ENCODE measurements at regions not wholly inside any gene's neighbourhood (a gene's known extent, or its start where the extent isn't known, plus 50 kb on each side); places are given as distances from the start of the nearest gene placed in this dataset.

DNA sequence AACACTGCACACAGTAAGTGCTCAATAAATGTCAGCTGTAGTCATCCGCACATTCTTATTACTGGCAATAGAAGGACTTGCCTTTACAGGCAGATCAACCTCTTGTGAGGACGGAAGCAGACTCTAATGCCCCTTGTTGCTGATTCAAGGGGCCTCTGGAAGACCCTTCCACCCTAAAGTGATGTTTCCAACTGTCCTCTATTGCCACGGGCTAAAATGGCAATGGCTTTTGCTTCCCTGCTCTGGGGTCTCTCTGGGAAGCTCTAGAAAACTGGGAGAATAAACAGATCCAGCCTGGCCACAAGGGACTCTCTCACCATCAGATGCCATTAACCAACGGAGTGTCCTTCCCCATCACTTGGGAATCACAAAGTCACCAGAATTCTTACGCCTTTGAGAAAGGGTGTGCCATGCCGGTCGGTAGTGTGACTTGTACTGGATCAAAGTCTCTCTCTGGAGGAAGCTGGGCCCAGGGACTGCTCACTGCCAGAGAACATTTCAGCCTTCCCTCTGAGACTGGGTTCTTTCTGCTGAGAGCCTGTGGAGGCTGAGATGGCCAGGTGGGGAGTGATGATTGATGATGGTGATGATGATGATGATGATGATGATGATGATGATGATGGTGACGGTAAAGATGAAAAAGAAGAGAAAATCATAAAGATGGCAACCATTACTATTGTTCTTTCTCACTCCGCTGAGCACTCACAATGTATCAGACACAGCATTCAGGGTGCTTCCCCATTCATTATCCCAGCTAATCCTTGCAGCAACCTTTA, 146.8 kb downstream of the CYLD start:
- dilution Hi-C loops (cut with HindIII; ENCODE audit: low sequenced_read_pairs, unreplicated experiment): no loop called here
- Histone ChIP-seq H4K5ac (ENCODE audit: low read depth, low read length) (no peak overlapping the region), H3K4me2 (ENCODE audit: low read depth, low read length) (no peak overlapping the region), H3K9ac (ENCODE audit: low read depth, low read length) (no peak overlapping the region), H2BK5ac (ENCODE audit: low read depth, low read length, poor library complexity, severe bottlenecking) (no peak overlapping the region), H2BK15ac (ENCODE audit: low read depth, low read length) (no peak overlapping the region), H4K20me1 (ENCODE audit: insufficient read depth, low read length) (no peaks in the 10 kb centered on the region), H2BK20ac (ENCODE audit: low read depth, low read length) (no peak overlapping the region), H3K4ac (ENCODE audit: low read depth, low read length) (no peak overlapping the region), H2AK5ac (ENCODE audit: low read depth, low read length) (no peak overlapping the region), H3K18ac (ENCODE audit: low read depth, low read length) (no peak overlapping the region), H3K9me1 (ENCODE audit: insufficient read depth, low read length) (no peaks in the 10 kb centered on the region), H2AFZ (replicated peaks; ENCODE audit: low read length, poor library complexity) (no peak overlapping the region), H3K79me1 (ENCODE audit: low read depth in 1 of 2, low read length in 2 of 2) (no peaks in the 10 kb centered on the region), H4K8ac (ENCODE audit: low read depth in 2 of 2, low read length in 2 of 2) (no peak overlapping the region), H3K4me3 (ENCODE audit: insufficient read depth, low read depth, low read length) (no peak overlapping the region), H3K27me3 (ENCODE audit: control insufficient read depth, insufficient read depth, low read length) (no peaks in the 10 kb centered on the region), H2BK120ac (ENCODE audit: low read depth, low read length) (no peak overlapping the region), H3K9me3 (ENCODE audit: control insufficient read depth, insufficient read depth, low read length) (no peaks in the 10 kb centered on the region; the same call in 1 of the 2 replicates), H3K27ac (ENCODE audit: insufficient read depth, low read length) (no peak overlapping the region), H3K23ac (ENCODE audit: low read depth, low read length) (no peak overlapping the region), H3K56ac (ENCODE audit: extremely low read depth, insufficient read depth, low read length) (no peak overlapping the region), H2AK9ac (replicated peaks; ENCODE audit: low read depth, low read length, poor library complexity) (no peak overlapping the region), H3K36me3 (ENCODE audit: control insufficient read depth, insufficient read depth, low read length) (no peaks in the 10 kb centered on the region), H4K91ac (ENCODE audit: insufficient read depth, low read depth, low read length) (no peak overlapping the region), H3K4me1 (ENCODE audit: control insufficient read depth, insufficient read depth, low read length) (no peaks in the 10 kb centered on the region), H3K14ac (replicated peaks; ENCODE audit: low read depth, low read length) (no peak overlapping the region)
- ChIA-PET POLR2A (ENCODE audit: unreplicated experiment) (no interaction called here), CTCF (no interaction called here)
- intact Hi-C loops (cut with micrococcal nuclease): no loop called here
- ATAC-seq (ENCODE audit: low read depth) (no peak), DNase-seq (no peak)
- TF ChIP-seq RFX5 (IDR thresholded peaks at IDR 0.05; ENCODE audit: low read depth, low read length): no peak
- TF ChIP-seq MAZ (IDR thresholded peaks at IDR 0.05; ENCODE audit: borderline replicate concordance, low read depth, low read length): no peak
- TF ChIP-seq MXI1 (IDR thresholded peaks at IDR 0.05; ENCODE audit: borderline replicate concordance, low read depth, low read length): no peak
- TF ChIP-seq CHD1 (IDR thresholded peaks at IDR 0.05; ENCODE audit: low read depth, low read length): no peak
- TF ChIP-seq POLR2A (IDR thresholded peaks at IDR 0.05; ENCODE audit: low read depth, low read length): no peak
- TF ChIP-seq, protein P1, sequence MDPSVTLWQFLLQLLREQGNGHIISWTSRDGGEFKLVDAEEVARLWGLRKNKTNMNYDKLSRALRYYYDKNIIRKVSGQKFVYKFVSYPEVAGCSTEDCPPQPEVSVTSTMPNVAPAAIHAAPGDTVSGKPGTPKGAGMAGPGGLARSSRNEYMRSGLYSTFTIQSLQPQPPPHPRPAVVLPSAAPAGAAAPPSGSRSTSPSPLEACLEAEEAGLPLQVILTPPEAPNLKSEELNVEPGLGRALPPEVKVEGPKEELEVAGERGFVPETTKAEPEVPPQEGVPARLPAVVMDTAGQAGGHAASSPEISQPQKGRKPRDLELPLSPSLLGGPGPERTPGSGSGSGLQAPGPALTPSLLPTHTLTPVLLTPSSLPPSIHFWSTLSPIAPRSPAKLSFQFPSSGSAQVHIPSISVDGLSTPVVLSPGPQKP (IDR thresholded peaks at IDR 0.05; ENCODE audit: borderline replicate concordance, low read depth, low read length): no peak
- no peak for TF ChIP-seq RAD21 (IDR thresholded peaks at IDR 0.05; ENCODE audit: low read length)
- no peak for TF ChIP-seq FOS (IDR thresholded peaks at IDR 0.05; ENCODE audit: low read depth, low read length)
- no peak for TF ChIP-seq BHLHE40 (IDR thresholded peaks at IDR 0.05; ENCODE audit: low read depth, low read length)
- no peak for TF ChIP-seq SMC3 (IDR thresholded peaks at IDR 0.05; ENCODE audit: low read depth, low read length)
- no peak for TF ChIP-seq NFE2L2 (IDR thresholded peaks at IDR 0.05; ENCODE audit: low read depth, low read length)
- TF ChIP-seq, protein P2, sequence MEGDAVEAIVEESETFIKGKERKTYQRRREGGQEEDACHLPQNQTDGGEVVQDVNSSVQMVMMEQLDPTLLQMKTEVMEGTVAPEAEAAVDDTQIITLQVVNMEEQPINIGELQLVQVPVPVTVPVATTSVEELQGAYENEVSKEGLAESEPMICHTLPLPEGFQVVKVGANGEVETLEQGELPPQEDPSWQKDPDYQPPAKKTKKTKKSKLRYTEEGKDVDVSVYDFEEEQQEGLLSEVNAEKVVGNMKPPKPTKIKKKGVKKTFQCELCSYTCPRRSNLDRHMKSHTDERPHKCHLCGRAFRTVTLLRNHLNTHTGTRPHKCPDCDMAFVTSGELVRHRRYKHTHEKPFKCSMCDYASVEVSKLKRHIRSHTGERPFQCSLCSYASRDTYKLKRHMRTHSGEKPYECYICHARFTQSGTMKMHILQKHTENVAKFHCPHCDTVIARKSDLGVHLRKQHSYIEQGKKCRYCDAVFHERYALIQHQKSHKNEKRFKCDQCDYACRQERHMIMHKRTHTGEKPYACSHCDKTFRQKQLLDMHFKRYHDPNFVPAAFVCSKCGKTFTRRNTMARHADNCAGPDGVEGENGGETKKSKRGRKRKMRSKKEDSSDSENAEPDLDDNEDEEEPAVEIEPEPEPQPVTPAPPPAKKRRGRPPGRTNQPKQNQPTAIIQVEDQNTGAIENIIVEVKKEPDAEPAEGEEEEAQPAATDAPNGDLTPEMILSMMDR (conservative IDR thresholded peaks at IDR 0.05; ENCODE audit: low read depth, low read length): no peak
- TF ChIP-seq, protein P3, sequence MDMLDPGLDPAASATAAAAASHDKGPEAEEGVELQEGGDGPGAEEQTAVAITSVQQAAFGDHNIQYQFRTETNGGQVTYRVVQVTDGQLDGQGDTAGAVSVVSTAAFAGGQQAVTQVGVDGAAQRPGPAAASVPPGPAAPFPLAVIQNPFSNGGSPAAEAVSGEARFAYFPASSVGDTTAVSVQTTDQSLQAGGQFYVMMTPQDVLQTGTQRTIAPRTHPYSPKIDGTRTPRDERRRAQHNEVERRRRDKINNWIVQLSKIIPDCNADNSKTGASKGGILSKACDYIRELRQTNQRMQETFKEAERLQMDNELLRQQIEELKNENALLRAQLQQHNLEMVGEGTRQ (IDR thresholded peaks at IDR 0.05; ENCODE audit: low read depth, low read length): no peak
- TF ChIP-seq CEBPB (IDR thresholded peaks at IDR 0.05; ENCODE audit: low read depth, low read length): no peak
- TF ChIP-seq RCOR1 (IDR thresholded peaks at IDR 0.05; ENCODE audit: insufficient replicate concordance, low read length): no peak
- TF ChIP-seq MAFK (IDR thresholded peaks at IDR 0.05; ENCODE audit: low read depth, low read length): no peak
- no CpG with 5 or more reads among the region's 9 CpGs for WGBS, 2 experiments (ENCODE audit: extremely low coverage in 2 of 2, insufficient read length in 1 of 2)
- no TSS peak for BruUV-seq (replicated peaks)
- in situ Hi-C loops (cut with MboI; ENCODE audit: low sequenced_read_pairs): no loop called here

Measured in IMR-90 (cell line).